CD14-positive monocyte (primary cell): ENCODE measurements at regions not wholly inside any gene's neighbourhood (a gene's known extent, or its start where the extent isn't known, plus 50 kb on each side); places are given as distances from the start of the nearest gene placed in this dataset.

Experiments
- DNase-seq, 3 donors: peaks; one replicate each; pipeline ENCODE4 v3.0.0-alpha.2; 2011 to 2022
- H2AFZ ChIP-seq: 2 replicates; pipeline ENCODE4 v1.6.0; 2012; ENCODE audit warnings: mild to moderate bottlenecking, low read depth, low read length, inconsistent platforms; ENCODE audit not compliant: insufficient read depth, poor library complexity, severe bottlenecking
- H3K27ac ChIP-seq, 2 donors: 1 replicate in 1 of 2; 2 replicates in 1 of 2; pipeline ENCODE4 v1.5.1; 2012 to 2013; ENCODE audit warnings: low read length in 2 of 2, control low read depth in 1 of 2, inconsistent platforms in 1 of 2, low read depth in 1 of 2, mild to moderate bottlenecking in 1 of 2
- H3K27me3 ChIP-seq, 2 donors: one replicate each; pipeline versions ENCODE4 v1.6.0 to v1.6.1; 2011 to 2013; ENCODE audit warnings: low read length in 2 of 2; ENCODE audit not compliant: control insufficient read depth in 2 of 2, insufficient read depth in 2 of 2
- H3K36me3 ChIP-seq, 2 donors: replicated peaks in 1 of 2; 1 replicate in 1 of 2; 2 replicates in 1 of 2; pipeline versions ENCODE4 v1.5.1 to v1.6.1; 2012 to 2013; ENCODE audit warnings: low read length in 2 of 2, control low read depth in 1 of 2, inconsistent platforms in 1 of 2, mild to moderate bottlenecking in 1 of 2; ENCODE audit not compliant: insufficient read depth in 2 of 2, control insufficient read depth in 1 of 2
- H3K4me1 ChIP-seq, 2 donors: 1 replicate in 1 of 2; 2 replicates in 1 of 2; pipeline versions ENCODE4 v1.5.1 to v1.6.1; 2012 to 2013; ENCODE audit warnings: low read length in 2 of 2, control low read depth in 1 of 2, inconsistent platforms in 1 of 2, mild to moderate bottlenecking in 1 of 2, moderate library complexity in 1 of 2; ENCODE audit not compliant: insufficient read depth in 2 of 2, control insufficient read depth in 1 of 2
- H3K4me2 ChIP-seq: replicated peaks from 2 replicates; pipeline ENCODE3; 2012; ENCODE audit warnings: low read length, moderate library complexity, mild to moderate bottlenecking; ENCODE audit not compliant: poor library complexity, severe bottlenecking; ENCODE audit errors: extremely low read depth
- H3K4me3 ChIP-seq, 3 experiments: fragments of 200-600 bp in 1 of 3; sonication (generic) in 1 of 3; replicated peaks in 1 of 3; 1 replicate in 2 of 3; 2 replicates in 1 of 3; pipeline ENCODE4 v1.5.1; 2011 to 2013; ENCODE audit warnings: low read length in 3 of 3, mild to moderate bottlenecking in 3 of 3, control low read depth in 2 of 3, low read depth in 2 of 3, inconsistent platforms in 1 of 3, moderate library complexity in 1 of 3
- H3K79me2 ChIP-seq: 2 replicates; pipeline ENCODE4 v1.6.0; 2012; ENCODE audit warnings: mild to moderate bottlenecking, control low read depth, inconsistent platforms, low read length, moderate library complexity; ENCODE audit not compliant: insufficient read depth
- H3K9ac ChIP-seq: 2 replicates; pipeline ENCODE4 v1.6.0; 2017; ENCODE audit warnings: low read length, mild to moderate bottlenecking; ENCODE audit not compliant: insufficient read depth, poor library complexity, severe bottlenecking
- H3K9me3 ChIP-seq, 2 donors: replicated peaks in 1 of 2; 1 replicate in 1 of 2; 2 replicates in 1 of 2; pipeline versions ENCODE4 v1.5.1 to v1.6.1; 2012 to 2013; ENCODE audit warnings: low read length in 2 of 2, control low read depth in 1 of 2; ENCODE audit not compliant: control insufficient read depth in 1 of 2, insufficient read depth in 1 of 2
- H4K20me1 ChIP-seq: 2 replicates; pipeline ENCODE4 v1.6.0; 2012; ENCODE audit warnings: mild to moderate bottlenecking, low read length, control low read depth, moderate library complexity; ENCODE audit not compliant: insufficient read depth
- H3K27ac Mint-ChIP-seq, 7 donors: one replicate each; pipeline ENCODE4 v1.8.0; 2020; ENCODE audit warnings: mild to moderate bottlenecking in 7 of 7, mixed read lengths in 7 of 7, moderate library complexity in 6 of 7, inconsistent platforms in 2 of 7
- H3K27me3 Mint-ChIP-seq, 3 donors: one replicate each; pipeline ENCODE4 v1.8.0; 2021 to 2022; ENCODE audit warnings: low read depth in 3 of 3, mild to moderate bottlenecking in 3 of 3, mixed read lengths in 3 of 3, moderate library complexity in 3 of 3, inconsistent platforms in 1 of 3
- H3K36me3 Mint-ChIP-seq, 2 donors: one replicate each; pipeline ENCODE4 v1.8.0; 2020; ENCODE audit warnings: mixed read lengths in 2 of 2, inconsistent platforms in 1 of 2, mild to moderate bottlenecking in 1 of 2
- H3K4me1 Mint-ChIP-seq: one replicate; pipeline ENCODE4 v1.8.0; 2020; ENCODE audit warnings: mild to moderate bottlenecking, mixed read lengths
- H3K4me3 Mint-ChIP-seq, 2 donors: one replicate each; pipeline ENCODE4 v1.8.0; 2020; ENCODE audit warnings: mild to moderate bottlenecking in 2 of 2, mixed read lengths in 2 of 2, moderate library complexity in 1 of 2
- H3K9me3 Mint-ChIP-seq, 7 donors: one replicate each; pipeline ENCODE4 v1.8.0; 2020 to 2022; ENCODE audit warnings: mixed read lengths in 7 of 7, mild to moderate bottlenecking in 6 of 7, moderate library complexity in 6 of 7, inconsistent platforms in 2 of 7
- whole genome bisulfite sequencing: methylation state at CpG from one replicate; pipeline ENCODE4 v1.1.5; 2013; ENCODE audit warnings: missing lambda C conversion rate; ENCODE audit not compliant: insufficient coverage; 5-methylcytosine and 5-hydroxymethylcytosine counted together
- intact Hi-C, 2 donors: fragments of 100-400 bp; cut with micrococcal nuclease; formaldehyde crosslinking; loops; one replicate each; pipeline versions ENCODE4 v1.15.0 to v1.15.1; 2023
- TF ChIP-seq, protein P1 (sequence below): fragments of 200-600 bp; IDR thresholded peaks from one replicate; pipeline ENCODE4 v1.8.0; 2022; ENCODE audit warnings: antibody characterized with exemption, mild to moderate bottlenecking

DNA sequence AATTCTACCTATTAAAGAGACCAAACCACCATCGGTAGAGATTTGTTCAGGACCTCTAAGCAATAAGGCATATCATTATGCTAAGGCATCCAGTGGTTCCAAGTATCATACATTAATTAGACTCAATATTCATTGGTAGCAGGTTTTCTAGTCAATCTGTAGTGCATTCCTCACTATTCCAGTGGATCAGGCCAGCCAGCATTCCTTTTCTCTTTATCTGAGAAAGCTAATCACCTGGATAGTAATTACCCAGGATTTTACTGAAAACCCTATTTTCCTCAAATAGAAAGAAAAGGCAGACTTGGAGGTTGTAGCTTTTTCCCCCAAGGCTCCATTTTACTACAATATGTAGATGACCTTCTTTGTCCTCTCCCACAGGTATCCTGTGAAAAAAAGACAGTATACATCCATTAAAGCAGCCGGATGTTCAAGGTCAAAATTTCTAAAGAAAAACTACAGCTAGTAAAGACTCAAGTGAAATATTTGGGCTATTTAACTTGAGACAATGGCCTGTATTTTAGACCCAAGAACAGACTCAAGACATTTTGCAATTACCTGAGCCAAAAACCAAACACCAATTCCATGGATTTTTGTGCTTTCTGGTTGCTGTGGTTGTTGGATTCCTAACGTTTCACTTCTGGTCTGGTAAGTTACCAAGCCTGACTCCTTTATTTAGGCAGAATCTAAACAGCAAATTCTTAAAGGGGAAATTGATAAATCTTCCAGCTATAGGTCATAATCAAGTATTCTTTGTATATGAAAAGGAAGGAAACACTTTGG, 149.1 kb upstream of the MOCS1 start:
- Mint-ChIP-seq H3K27me3 (peaks cover 0 to 1% (median 0%) of the 10 kb centered on the region in 3 donors), H3K27ac (no peak overlapping the region), H3K9me3 (peaks cover 0 to 5% (median 2%) of the 10 kb centered on the region in 7 donors), H3K4me3 (no peak overlapping the region), H3K36me3 (no peaks in the 10 kb centered on the region), H3K4me1 (no peaks in the 10 kb centered on the region)
- H3K9ac ChIP-seq, result no peak overlapping the region
- H3K27me3 ChIP-seq, result no peaks in the 10 kb centered on the region
- H3K36me3 ChIP-seq, result no peaks in the 10 kb centered on the region
- no peaks in the 10 kb centered on the region for H3K9me3 ChIP-seq
- no peak for DNase-seq
- intact Hi-C loops, result no loop called here
- no peak overlapping the region for H3K27ac ChIP-seq
- no peak overlapping the region for H2AFZ ChIP-seq
- no peaks in the 10 kb centered on the region for H3K79me2 ChIP-seq
- WGBS, result no CpG with 5 or more reads among the region's 3 CpGs
- no peaks in the 10 kb centered on the region for H4K20me1 ChIP-seq
- TF ChIP-seq, protein P1, sequence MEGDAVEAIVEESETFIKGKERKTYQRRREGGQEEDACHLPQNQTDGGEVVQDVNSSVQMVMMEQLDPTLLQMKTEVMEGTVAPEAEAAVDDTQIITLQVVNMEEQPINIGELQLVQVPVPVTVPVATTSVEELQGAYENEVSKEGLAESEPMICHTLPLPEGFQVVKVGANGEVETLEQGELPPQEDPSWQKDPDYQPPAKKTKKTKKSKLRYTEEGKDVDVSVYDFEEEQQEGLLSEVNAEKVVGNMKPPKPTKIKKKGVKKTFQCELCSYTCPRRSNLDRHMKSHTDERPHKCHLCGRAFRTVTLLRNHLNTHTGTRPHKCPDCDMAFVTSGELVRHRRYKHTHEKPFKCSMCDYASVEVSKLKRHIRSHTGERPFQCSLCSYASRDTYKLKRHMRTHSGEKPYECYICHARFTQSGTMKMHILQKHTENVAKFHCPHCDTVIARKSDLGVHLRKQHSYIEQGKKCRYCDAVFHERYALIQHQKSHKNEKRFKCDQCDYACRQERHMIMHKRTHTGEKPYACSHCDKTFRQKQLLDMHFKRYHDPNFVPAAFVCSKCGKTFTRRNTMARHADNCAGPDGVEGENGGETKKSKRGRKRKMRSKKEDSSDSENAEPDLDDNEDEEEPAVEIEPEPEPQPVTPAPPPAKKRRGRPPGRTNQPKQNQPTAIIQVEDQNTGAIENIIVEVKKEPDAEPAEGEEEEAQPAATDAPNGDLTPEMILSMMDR, result no peak
- no peak overlapping the region for H3K4me3 ChIP-seq
- no peak overlapping the region for H3K4me2 ChIP-seq
- H3K4me1 ChIP-seq, result no peaks in the 10 kb centered on the region

DNA sequence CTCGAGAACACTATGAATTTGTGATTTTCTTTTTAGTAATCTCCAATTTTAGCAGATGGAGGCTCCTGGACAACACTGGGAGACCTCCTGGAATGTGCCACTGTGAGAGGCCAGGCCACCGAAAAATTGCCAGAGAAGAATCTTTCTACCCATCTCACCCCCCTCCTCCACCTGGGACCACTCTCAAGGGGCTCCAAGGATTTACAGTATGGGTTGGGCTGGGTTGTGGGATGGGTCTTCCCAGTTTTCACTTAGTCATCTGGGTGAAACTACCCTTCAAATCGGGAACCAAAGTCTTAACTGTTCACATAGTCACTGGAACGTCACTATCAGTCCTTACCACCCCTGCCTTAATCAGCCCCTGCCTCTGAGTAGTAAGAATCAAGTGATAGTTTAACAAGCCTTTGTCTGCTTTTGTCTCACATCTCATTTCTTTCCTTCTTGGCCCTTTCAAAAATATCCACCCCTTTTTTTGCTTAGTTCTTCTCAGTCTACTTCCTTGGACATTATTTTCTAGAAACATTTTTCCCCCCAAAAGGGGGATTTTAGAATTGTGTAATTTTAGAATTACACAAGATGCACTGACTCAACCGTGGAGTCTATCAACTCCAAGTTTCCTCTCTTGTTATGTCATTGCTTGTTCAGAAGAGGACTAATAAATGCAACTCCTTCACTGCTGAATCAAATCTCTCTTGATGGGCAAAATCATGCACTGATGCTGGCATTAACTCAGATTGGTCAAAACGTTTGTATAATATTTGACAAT, 148.2 kb upstream of the MOCS1 start:
- H2AFZ ChIP-seq, result no peak overlapping the region
- TF ChIP-seq, protein P1, result no peak
- intact Hi-C loops, result no loop called here
- WGBS, result 100% methylated on average over 1 of the region's 6 CpGs
- no peaks in the 10 kb centered on the region for H3K4me1 Mint-ChIP-seq
- no peaks in the 10 kb centered on the region for H3K9me3 ChIP-seq
- peaks cover 0 to 5% (median 2%) of the 10 kb centered on the region in 7 donors for H3K9me3 Mint-ChIP-seq
- H3K4me1 ChIP-seq, result no peaks in the 10 kb centered on the region
- H3K4me3 Mint-ChIP-seq, result no peak overlapping the region
- no peak overlapping the region for H3K27ac ChIP-seq
- no peak overlapping the region for H3K4me2 ChIP-seq
- no peaks in the 10 kb centered on the region for H4K20me1 ChIP-seq
- no peaks in the 10 kb centered on the region for H3K79me2 ChIP-seq
- no peaks in the 10 kb centered on the region for H3K27me3 ChIP-seq
- no peaks in the 10 kb centered on the region for H3K36me3 ChIP-seq
- no peak overlapping the region for H3K4me3 ChIP-seq
- no peak overlapping the region for H3K9ac ChIP-seq
- H3K36me3 Mint-ChIP-seq, result no peaks in the 10 kb centered on the region
- no peak overlapping the region for H3K27ac Mint-ChIP-seq
- H3K27me3 Mint-ChIP-seq, result peaks cover 0 to 1% (median 0%) of the 10 kb centered on the region in 3 donors
- no peak for DNase-seq
